Neural progenitor cell (in vitro differentiated cells): ENCODE measurements at regions not wholly inside any gene's neighbourhood (a gene's known extent, or its start where the extent isn't known, plus 50 kb on each side); places are given as distances from the start of the nearest gene placed in this dataset.

Experiments
- DNase-seq: peaks from one replicate; pipeline ENCODE4 v3.0.0-alpha.2; 2016; ENCODE audit warnings: low spot score
- H2AFZ ChIP-seq: fragments of 200-600 bp; sonication (generic); replicated peaks from 2 replicates; pipeline ENCODE4 v1.6.1; 2016; ENCODE audit warnings: antibody characterized with exemption
- H3F3A ChIP-seq: fragments of 200-600 bp; sonication (generic); 2 replicates; pipeline ENCODE4 v1.6.1; 2016; ENCODE audit warnings: antibody characterized with exemption, low read depth
- H3K27ac ChIP-seq: fragments of 200-600 bp; sonication (generic); 2 replicates; pipeline ENCODE4 v1.5.1; 2016; ENCODE audit warnings: mild to moderate bottlenecking
- H3K27me3 ChIP-seq: fragments of 200-600 bp; sonication (generic); 2 replicates; pipeline ENCODE4 v1.6.1; 2016; ENCODE audit warnings: mild to moderate bottlenecking, moderate library complexity
- H3K36me3 ChIP-seq: fragments of 200-600 bp; sonication (generic); 2 replicates; pipeline ENCODE4 v1.5.1; 2016
- H3K4me1 ChIP-seq: fragments of 200-600 bp; sonication (generic); 2 replicates; pipeline ENCODE4 v1.6.1; 2016; ENCODE audit warnings: mixed run types
- H3K4me2 ChIP-seq: fragments of 200-600 bp; sonication (generic); 2 replicates; pipeline ENCODE4 v1.6.1; 2016
- H3K4me3 ChIP-seq: fragments of 200-600 bp; sonication (generic); 2 replicates; pipeline ENCODE4 v1.5.1; 2016
- H3K79me2 ChIP-seq: fragments of 200-600 bp; sonication (generic); 2 replicates; pipeline ENCODE4 v1.6.1; 2016; ENCODE audit warnings: low read depth
- H3K9ac ChIP-seq: fragments of 200-600 bp; sonication (generic); 2 replicates; pipeline ENCODE4 v1.6.1; 2016
- H3K9me3 ChIP-seq: fragments of 200-600 bp; sonication (generic); 2 replicates; pipeline ENCODE4 v1.5.1; 2016; ENCODE audit warnings: low read depth
- H4K20me1 ChIP-seq: fragments of 200-600 bp; sonication (generic); 2 replicates; pipeline ENCODE4 v1.6.1; 2016; ENCODE audit warnings: low read depth
- H3K27ac Mint-ChIP-seq: 3 replicates; pipeline ENCODE4 v1.8.0; 2021; ENCODE audit warnings: mixed read lengths
- H3K27me3 Mint-ChIP-seq: 2 replicates; pipeline ENCODE4 v1.8.0; 2022; ENCODE audit warnings: low read depth, mild to moderate bottlenecking, inconsistent platforms, moderate library complexity, mixed read lengths; ENCODE audit not compliant: insufficient read depth
- H3K36me3 Mint-ChIP-seq: 3 replicates; pipeline ENCODE4 v1.8.0; 2021; ENCODE audit warnings: mixed read lengths
- H3K4me1 Mint-ChIP-seq: 3 replicates; pipeline ENCODE4 v1.8.0; 2021; ENCODE audit warnings: mixed read lengths
- H3K4me3 Mint-ChIP-seq: 3 replicates; pipeline ENCODE4 v1.8.0; 2021; ENCODE audit warnings: mild to moderate bottlenecking, moderate library complexity, mixed read lengths
- H3K9me3 Mint-ChIP-seq: 3 replicates; pipeline ENCODE4 v1.8.0; 2020; ENCODE audit warnings: mixed read lengths
- EZH2 ChIP-seq: fragments of 200-600 bp; sonication (generic); IDR thresholded peaks from 2 replicates; pipeline ENCODE4 v1.6.1; 2017; ENCODE audit warnings: antibody characterized with exemption, mild to moderate bottlenecking, moderate library complexity
- EZH2phosphoT487 ChIP-seq: fragments of 200-600 bp; sonication (generic); IDR thresholded peaks from 2 replicates; pipeline ENCODE4 v1.6.1; 2017; ENCODE audit warnings: antibody characterized with exemption
- TF ChIP-seq, protein P1 (sequence below): fragments of 200-600 bp; sonication (generic); IDR thresholded peaks from 2 replicates; pipeline ENCODE4 v1.5.1; 2017; ENCODE audit warnings: antibody characterized with exemption, mild to moderate bottlenecking

DNA sequence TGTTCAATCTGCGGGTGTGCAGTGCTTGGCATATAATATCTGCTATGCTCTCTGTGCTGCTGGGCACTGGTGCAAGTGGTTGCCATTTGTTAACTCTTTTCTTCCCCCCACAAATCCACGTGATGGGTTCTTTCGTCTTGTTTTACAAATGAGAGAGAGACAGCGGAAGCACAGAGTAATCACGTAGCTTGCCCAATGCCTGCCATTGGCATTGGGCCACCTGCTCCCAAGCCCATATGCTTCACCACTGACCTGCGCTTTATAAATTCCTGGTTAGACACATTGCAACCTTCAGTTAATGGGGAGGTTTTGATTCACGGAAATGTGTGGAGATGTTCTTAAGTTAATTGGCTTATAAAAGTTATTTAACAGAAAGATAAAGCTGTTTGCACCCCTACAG, 194.8 kb upstream of the ADAMTS16 start:
- Histone ChIP-seq H3K9ac (no peak overlapping the region), H3K9me3 (no peaks in the 10 kb centered on the region), H3K36me3 (no peaks in the 10 kb centered on the region), H4K20me1 (no peaks in the 10 kb centered on the region), H2AFZ (no peak overlapping the region), H3K27ac (no peak overlapping the region), H3K4me2 (no peak overlapping the region), H3F3A (no peaks in the 10 kb centered on the region), H3K79me2 (no peaks in the 10 kb centered on the region), H3K4me3 (no peak overlapping the region), H3K27me3 (no peaks in the 10 kb centered on the region), H3K4me1 (peaks cover 3% of the 10 kb centered on the region)
- Mint-ChIP-seq H3K27me3 (peaks cover 5% of the 10 kb centered on the region), H3K9me3 (no peaks in the 10 kb centered on the region), H3K27ac (no peak overlapping the region), H3K4me3 (no peak overlapping the region), H3K4me1 (peaks cover 4% of the 10 kb centered on the region), H3K36me3 (no peaks in the 10 kb centered on the region)
- TF ChIP-seq, protein P1, sequence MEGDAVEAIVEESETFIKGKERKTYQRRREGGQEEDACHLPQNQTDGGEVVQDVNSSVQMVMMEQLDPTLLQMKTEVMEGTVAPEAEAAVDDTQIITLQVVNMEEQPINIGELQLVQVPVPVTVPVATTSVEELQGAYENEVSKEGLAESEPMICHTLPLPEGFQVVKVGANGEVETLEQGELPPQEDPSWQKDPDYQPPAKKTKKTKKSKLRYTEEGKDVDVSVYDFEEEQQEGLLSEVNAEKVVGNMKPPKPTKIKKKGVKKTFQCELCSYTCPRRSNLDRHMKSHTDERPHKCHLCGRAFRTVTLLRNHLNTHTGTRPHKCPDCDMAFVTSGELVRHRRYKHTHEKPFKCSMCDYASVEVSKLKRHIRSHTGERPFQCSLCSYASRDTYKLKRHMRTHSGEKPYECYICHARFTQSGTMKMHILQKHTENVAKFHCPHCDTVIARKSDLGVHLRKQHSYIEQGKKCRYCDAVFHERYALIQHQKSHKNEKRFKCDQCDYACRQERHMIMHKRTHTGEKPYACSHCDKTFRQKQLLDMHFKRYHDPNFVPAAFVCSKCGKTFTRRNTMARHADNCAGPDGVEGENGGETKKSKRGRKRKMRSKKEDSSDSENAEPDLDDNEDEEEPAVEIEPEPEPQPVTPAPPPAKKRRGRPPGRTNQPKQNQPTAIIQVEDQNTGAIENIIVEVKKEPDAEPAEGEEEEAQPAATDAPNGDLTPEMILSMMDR = no peak
- TF ChIP-seq EZH2 = no peak
- TF ChIP-seq EZH2phosphoT487 = no peak
- no peak for DNase-seq

DNA sequence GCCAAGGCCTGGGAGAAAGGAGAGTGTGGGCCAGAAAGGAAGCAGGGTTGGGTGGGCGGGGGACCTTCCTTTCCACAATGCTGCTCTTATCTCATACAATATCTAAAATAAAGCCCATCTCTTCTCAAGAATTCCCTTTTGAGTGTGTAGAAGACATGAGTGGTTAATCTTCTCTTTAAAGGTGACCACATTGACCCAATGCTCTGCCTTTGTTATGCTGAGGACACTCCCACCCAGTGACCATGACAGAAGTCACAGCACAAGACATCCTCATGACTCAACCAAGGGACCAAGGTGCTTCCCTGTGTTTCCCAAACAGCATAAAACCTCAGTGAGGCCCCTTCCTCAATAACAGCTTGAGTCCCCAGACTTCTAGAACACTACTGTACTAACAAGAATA, 193.0 kb upstream of the ADAMTS16 start:
- H3K9me3 ChIP-seq = no peaks in the 10 kb centered on the region
- no peaks in the 10 kb centered on the region for H3K36me3 ChIP-seq
- Mint-ChIP-seq H3K9me3 (no peaks in the 10 kb centered on the region), H3K36me3 (no peaks in the 10 kb centered on the region), H3K4me1 (peaks cover 7% of the 10 kb centered on the region), H3K27me3 (peaks cover 7% of the 10 kb centered on the region), H3K27ac (no peak overlapping the region), H3K4me3 (no peak overlapping the region)
- H3K27ac ChIP-seq = no peak overlapping the region
- no peak overlapping the region for H3K4me2 ChIP-seq
- H3K4me3 ChIP-seq = no peak overlapping the region
- no peak for DNase-seq
- no peaks in the 10 kb centered on the region for H4K20me1 ChIP-seq
- no peaks in the 10 kb centered on the region for H3F3A ChIP-seq
- no peak for TF ChIP-seq EZH2phosphoT487
- TF ChIP-seq, protein P1 = no peak
- TF ChIP-seq EZH2 = no peak
- no peak overlapping the region for H2AFZ ChIP-seq
- H3K79me2 ChIP-seq = no peaks in the 10 kb centered on the region
- H3K9ac ChIP-seq = no peak overlapping the region
- no peaks in the 10 kb centered on the region for H3K27me3 ChIP-seq
- peaks cover 3% of the 10 kb centered on the region for H3K4me1 ChIP-seq

- DNase-seq = no peak
- H4K20me1 ChIP-seq = no peaks in the 10 kb centered on the region
- H3K27me3 Mint-ChIP-seq = peaks cover 7% of the 10 kb centered on the region
These were observed 192.1 kb upstream of the ADAMTS16 start for GRCh38 chr5:4947893-4948536.

More at GRCh38 chr5:4947893-4948536, 192.1 kb upstream of the ADAMTS16 start:
- TF ChIP-seq, protein P1 = no peak
- TF ChIP-seq EZH2phosphoT487 = no peak
- TF ChIP-seq EZH2 = no peak
- Mint-ChIP-seq H3K4me1 (peaks cover 7% of the 10 kb centered on the region), H3K27ac (no peak overlapping the region), H3K9me3 (no peaks in the 10 kb centered on the region), H3K4me3 (no peak overlapping the region), H3K36me3 (no peaks in the 10 kb centered on the region)
- Histone ChIP-seq H3K27me3 (no peaks in the 10 kb centered on the region), H2AFZ (no peak overlapping the region), H3K9me3 (no peaks in the 10 kb centered on the region), H3K4me1 (no peaks in the 10 kb centered on the region), H3F3A (no peaks in the 10 kb centered on the region), H3K27ac (no peak overlapping the region), H3K36me3 (no peaks in the 10 kb centered on the region), H3K79me2 (no peaks in the 10 kb centered on the region), H3K4me2 (no peak overlapping the region), H3K4me3 (no peak overlapping the region), H3K9ac (no peak overlapping the region)
